ENCODE measurements at regions not wholly inside any gene's neighbourhood (a gene's known extent, or its start where the extent isn't known, plus 50 kb on each side); places are given as distances from the start of the nearest gene placed in this dataset.

- no peak overlapping the region for H3K4me3 ChIP-seq (ENCODE audit: low read depth, low read length)
- TF ChIP-seq CTCF (IDR thresholded peaks at IDR 0.05; ENCODE audit: borderline replicate concordance, insufficient read depth, low read depth, low read length) = no peak
These were observed 662.5 kb upstream of the GBE1 start for GRCh38 chr3:82424031-82424339.

- H3K4me3 ChIP-seq (ENCODE audit: low read depth, low read length) = no peak overlapping the region
- no peak for TF ChIP-seq CTCF (IDR thresholded peaks at IDR 0.05; ENCODE audit: borderline replicate concordance, insufficient read depth, low read depth, low read length)
These were observed 662.0 kb upstream of the GBE1 start for GRCh38 chr3:82423268-82424030.

GRCh38 chr3:82416830-82417229 is 655.4 kb upstream of the GBE1 start:
- TF ChIP-seq CTCF (IDR thresholded peaks at IDR 0.05; ENCODE audit: borderline replicate concordance, insufficient read depth, low read depth, low read length) = no peak
- H3K4me3 ChIP-seq (ENCODE audit: low read depth, low read length) = no peak overlapping the region

GRCh38 chr3:82416349-82416748 is 654.9 kb upstream of the GBE1 start:
- H3K4me3 ChIP-seq (ENCODE audit: low read depth, low read length) = no peak overlapping the region
- no peak for TF ChIP-seq CTCF (IDR thresholded peaks at IDR 0.05; ENCODE audit: borderline replicate concordance, insufficient read depth, low read depth, low read length)

GRCh38 chr3:82413171-82413570 is 651.7 kb upstream of the GBE1 start:
- TF ChIP-seq CTCF (IDR thresholded peaks at IDR 0.05; ENCODE audit: borderline replicate concordance, insufficient read depth, low read depth, low read length) = no peak

GRCh38 chr3:82410366-82410765 is 648.9 kb upstream of the GBE1 start:
- no peak overlapping the region for H3K4me3 ChIP-seq (ENCODE audit: low read depth, low read length)
- no peak for TF ChIP-seq CTCF (IDR thresholded peaks at IDR 0.05; ENCODE audit: borderline replicate concordance, insufficient read depth, low read depth, low read length)

More at GRCh38 chr3:82413171-82413570, 651.7 kb upstream of the GBE1 start:
- no peak overlapping the region for H3K4me3 ChIP-seq (ENCODE audit: low read depth, low read length)

- no peak for TF ChIP-seq CTCF (IDR thresholded peaks at IDR 0.05; ENCODE audit: borderline replicate concordance, insufficient read depth, low read depth, low read length)
- H3K4me3 ChIP-seq (ENCODE audit: low read depth, low read length) = no peak overlapping the region
These were observed 648.4 kb upstream of the GBE1 start for GRCh38 chr3:82409842-82410241.

Measured in GM12875 (cell line).